Iris pigment epithelial cell (primary cell): ENCODE measurements at regions not wholly inside any gene's neighbourhood (a gene's known extent, or its start where the extent isn't known, plus 50 kb on each side); places are given as distances from the start of the nearest gene placed in this dataset.
"Not testable (repeated sequence)": the region's sequence is repeated elsewhere in the genome, so short reads cannot be mapped to it uniquely, and the experiment has no call there.

ENCODE experiments used
- DNase-seq: peaks from one replicate; pipeline ENCODE4 v3.0.0-alpha.2; 2011; ENCODE audit warnings: low read depth

DNA sequence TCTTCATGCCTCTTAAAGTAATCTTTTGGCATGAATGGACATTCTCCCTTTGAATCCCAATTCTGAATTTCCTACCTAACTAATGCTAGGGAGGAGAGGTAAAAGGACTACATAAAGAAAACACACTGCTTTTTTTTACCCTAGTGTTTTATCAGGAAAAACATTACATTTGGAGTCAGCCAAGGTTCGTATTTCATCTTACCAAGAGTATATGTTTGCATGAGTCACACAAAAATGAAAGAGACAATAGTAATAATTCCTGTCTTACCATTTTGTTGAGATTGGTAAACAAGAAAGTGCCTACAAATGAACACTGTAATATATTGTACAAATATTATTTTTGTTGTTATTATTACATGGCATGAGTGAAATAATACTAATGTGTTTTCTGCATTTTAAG is 112.9 kb upstream of the WARS2 start:
- peak; percentile 46 for DNase-seq

DNA sequence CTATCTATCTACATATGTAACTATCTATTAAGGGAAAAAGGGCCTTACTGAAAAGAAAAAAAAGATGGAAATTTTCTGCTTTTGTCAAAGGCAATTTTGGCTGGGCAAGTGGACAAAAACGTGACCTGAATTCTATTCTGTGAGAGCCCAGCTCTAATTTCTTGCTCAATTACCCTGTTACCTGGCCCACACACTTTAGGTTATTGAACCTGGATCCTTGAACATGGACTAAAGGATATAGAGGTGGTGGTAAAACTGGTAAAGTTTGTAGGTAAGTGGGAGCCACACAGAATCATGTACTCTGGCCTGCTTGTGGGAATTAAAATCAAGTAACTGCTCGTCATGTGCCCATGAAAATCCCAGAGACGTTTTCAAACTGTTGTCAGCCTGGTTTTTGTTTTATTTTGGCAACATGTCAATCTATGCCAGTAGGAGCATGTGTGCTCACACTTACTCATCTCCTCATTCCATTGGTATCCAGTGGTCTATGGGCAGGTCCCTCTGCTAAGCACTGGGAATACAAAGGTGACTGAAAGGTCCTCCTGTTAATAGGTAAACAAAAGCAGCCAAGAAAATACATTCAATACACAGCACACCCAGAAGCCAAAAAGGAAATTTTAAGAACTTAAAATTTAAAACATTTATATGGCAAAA is 113.7 kb upstream of the WARS2 start:
- DNase-seq: no peak

DNA sequence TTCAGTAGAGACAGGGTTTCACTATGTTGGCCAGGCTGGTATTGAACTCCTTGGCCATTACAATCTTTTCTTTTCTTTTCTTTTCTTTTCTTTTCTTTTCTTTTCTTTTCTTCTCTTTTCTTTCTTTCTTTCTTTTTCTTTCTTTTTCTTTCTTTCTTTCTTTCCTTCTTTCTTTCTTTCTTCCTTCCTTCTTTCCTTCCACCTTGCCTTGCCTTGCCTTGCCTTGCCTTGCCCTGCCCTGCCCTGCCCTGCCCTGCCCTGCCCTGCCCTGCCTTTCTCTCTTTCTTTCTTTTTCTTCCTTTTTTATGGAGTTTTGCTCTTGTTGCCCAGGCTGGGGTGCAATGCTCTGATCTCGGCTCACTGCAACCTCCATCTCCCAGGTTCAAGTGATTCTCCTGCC is 112.5 kb upstream of the HAO2 start:
- DNase-seq: not testable (repeated sequence)

DNA sequence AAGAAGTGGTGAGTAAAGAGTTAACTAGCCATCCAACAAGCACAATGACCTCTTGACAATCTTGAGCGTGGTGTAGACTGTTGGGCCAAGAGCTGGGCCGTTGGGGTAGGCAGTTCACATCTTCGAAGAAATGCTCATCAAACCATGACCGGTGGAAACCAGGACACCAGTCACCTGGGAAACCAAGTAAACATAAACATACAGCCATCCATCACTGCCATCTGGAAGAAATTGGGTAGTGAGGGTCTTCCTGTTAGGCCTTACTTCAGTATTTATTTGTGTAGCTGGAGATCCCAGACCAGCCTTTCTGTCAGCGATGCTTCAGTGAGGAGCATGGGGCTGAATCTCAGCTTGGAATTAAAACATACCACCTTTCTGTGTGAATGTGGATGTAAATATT is 108.1 kb upstream of the HAO2 start:
- no peak for DNase-seq

DNA sequence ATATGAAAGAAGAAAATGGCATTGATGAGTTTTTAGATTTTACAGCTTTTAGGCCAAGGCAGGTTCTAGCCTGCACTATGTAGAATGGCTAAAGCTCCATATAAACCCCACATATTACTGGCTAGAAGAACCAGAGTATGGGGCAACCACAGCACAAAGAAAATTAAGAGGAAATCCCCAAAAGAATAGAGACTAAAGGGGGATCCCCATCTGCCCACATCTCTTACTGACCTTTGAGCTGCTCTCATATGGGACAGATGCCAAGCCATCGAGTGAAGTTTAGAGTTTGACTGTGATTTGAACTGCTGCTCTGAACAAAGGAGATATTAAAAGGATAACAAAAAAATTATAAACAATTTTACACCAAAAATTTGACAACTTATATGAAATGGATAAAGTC is 102.2 kb upstream of the HAO2 start:
- DNase-seq: no peak

DNA sequence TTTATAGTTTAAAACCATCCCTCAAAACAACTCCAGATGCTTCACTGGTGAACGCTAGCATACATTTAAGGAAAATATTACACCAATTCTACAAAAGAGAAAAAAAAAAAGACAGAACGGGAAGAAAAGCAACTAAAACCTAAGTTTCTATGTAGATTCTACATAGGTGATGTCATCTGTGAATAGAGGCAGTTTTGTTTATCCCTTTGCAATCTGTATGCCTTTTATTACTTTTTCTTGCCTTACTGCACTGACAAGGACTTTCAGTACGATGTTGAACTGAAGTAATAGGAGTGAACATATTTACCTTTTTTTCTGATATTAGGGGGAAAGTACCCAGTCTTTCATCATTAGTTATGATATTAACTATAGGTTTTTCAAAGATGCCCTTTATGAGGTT is 101.7 kb upstream of the HAO2 start:
- no peak for DNase-seq

DNA sequence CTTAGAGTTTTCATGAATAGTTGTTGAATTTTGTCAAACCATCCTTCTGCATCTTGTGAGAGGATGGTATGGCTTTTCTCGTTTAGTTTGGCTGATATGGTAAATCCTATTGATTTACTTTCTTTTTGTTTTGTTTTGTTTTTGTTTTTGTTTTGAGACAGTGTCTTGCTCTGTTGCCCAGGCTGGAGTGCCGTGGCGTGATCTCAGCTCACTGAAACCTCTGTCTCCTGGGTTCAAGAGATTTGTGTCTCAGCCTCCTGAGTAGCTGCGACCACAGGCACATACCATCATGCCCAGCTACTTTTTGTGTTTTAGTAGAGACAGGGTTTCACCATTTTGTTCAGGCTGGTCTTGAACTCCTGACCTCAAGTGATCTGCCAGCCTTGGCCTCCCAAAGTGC is 101.3 kb upstream of the HAO2 start:
- not testable (repeated sequence) for DNase-seq

DNA sequence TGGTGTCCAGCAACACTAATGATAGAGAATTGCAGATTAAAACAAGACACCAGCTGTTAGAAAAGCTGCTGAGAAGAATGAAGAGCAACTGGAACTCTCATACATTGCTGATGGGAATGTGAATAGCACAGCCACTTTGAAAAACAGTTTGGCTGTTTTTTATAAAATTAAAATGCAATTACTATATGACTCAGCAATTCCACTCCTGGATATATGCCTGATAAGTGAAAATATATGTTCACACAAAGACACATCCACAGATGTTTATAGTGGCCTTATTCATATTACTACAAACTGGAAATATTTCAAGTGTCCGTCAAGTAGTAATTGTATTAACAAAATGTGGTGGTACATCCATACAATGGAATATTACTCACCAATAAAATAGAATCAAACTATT is 99.7 kb upstream of the HAO2 start:
- DNase-seq: no peak

DNA sequence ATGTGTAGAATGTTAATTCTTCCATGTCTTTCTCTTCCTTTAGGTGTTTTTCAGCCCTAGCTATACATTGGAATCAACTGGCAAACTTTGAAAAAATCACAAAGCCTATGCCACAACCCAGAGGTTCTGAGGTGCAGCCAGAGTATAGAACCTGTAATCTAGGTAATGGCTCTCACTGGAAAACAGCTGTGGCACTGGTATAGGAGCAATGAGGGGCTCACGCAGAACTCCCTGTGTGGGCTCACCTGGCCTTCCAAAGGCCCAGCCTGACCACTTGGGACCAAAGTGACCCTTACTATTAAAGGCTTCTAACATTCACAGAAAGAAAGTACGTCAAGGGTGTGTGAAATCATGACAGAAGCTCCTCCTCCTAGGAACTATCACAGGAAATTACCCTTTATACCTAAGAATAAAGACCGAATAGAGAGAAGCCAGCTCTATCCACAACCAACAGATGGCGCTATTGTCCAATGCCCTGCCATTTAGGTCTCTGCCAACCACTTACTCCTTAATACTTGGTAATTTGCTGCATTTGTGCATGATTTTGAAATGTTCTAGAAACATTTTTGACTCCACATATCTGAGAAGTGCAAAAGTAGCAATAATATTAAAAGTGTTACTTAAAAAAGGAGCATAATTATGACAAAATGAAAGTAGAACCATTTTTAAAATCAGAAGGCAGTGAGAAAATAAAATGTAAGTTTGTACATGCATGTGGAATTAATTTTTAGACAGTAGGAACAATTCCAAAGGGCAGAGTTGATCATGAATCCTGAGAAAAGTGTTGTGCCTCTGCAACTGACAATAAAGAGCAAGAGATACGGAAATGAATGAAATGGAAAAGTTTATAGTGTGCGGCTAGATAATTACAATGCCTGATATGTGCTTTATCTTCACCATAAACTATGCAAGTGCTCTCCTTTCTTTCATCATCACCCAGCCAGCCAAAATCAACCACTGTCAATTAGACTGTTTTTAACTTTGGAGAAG is 93.1 kb upstream of the HAO2 start:
- peak; percentile 68 for DNase-seq

DNA sequence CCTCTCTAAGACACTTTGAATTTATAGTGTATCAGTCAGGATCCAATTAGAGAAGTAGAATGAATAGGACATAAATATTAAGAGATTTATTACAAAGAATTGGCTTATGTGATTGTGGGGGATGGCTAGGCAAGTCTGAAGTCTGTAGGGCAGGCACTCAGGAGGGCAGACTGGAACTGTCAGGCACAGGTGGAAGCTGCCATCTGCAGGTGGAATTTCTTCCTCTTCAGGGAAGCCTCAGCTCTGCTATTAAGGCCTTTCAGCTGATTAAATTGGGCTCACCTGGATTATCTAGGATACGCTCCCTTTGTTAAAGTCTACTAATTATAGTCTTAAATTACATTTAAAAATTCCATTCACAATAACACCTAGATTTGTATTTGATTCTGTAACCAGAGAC is 92.0 kb upstream of the HAO2 start:
- DNase-seq: no peak

DNA sequence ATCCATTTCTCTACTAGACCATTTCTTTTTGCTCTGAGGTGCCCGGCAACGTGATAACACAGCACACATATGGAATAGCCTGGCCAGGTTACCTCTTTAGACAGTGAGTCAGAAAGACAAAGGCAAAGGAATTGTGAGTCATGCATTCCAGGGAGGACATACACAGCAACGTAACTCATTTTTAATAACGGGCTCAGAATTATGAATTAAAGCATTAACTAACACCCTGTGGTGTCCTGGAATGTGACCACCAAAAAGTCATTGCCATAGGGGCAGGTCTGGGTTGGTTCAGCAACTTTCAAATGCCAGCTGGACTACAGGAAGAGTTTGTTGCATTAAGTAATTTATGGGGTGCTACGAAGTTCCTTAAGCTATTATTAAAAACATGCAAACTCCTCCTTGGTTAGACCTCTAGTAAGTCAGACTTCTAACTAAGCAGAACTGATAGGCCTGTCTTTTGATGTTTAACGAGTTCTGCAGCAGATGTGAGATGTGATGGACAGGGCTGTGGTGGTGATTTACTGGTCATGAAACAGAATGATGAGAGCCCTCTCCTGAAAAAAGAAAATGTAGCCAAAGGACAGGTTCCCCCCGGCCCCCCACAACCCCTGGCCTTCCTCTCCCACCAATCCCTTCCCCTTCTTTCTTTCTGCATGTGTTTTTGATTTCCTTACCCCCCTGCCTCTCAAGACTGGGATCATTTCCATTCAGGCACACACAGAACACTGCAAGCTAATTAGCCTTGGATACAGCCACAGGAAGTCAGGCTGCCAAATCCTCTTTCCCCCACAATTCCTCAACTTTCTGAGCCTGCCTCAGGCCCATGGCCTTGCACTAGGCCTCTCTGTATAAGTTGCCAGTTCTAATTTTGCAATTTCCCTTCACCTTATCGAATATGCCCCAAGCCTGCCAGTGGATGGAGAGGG is 88.9 kb upstream of the HAO2 start:
- DNase-seq: peak; percentile 94

DNA sequence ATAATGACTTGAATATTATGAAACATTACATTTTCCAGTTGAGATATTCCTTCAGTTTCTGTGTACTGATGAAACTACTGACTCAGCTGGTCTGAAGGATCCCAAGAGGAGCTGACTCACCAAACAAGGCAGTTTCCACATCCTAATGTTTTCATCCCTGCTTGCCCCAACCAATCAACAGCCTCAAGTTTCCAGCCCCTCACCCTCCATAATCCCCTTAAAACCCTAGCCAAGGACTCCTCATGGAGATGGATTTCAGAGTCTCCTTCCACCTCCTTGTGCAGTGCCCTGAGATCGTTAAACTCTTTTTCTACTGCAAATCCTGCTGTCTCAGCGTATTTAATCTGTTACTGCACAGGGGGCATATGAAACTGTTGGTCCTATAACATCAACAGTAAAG is 83.1 kb upstream of the HAO2 start:
- peak; percentile 93 for DNase-seq

DNA sequence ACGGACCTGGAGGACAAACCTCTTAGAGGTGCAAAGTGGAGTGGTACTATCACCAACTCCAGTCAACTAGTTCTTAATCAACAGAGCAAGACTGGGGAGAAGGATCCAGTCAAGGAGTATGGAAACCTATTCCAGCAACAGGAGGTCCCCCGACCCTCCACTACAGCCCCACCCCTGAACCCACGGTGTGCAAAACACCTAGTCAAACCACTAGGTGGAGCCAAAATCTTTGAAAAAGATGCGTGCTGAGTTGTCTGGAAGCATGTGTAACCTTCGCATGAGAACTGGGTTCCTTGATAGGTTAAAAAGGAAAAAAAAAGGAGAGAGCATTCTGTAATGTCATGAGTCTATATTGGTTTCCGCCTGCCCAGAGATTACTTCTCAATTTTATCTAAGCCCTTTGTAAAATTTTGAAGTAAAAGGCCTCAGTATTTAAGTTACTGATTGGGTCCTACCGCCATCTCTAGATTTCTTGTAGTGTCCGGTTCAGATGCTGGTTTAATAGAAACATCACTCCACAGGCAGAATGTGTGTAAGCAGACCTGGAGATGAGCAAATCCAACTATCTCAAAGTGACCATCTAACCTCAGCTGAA is 81.9 kb upstream of the HAO2 start:
- DNase-seq: peak; percentile 49

DNA sequence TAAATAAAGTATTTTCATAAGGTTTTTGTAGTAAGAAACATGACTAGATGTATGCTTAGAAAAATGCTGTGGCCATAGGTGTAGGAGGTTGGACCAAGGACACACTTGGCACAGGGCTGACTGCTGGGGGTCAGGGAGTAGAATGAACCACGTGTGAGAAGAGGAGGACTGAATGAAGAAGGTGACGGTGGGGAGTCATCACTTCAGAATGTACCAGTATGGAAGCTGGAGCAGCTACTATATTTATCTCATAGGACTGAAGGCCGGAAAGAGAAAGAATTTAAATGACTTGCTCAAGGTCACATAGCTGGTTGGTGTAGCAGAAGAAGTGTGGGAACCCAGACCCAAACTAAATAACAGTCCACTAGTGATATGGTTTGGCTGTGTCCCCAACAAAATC is 79.8 kb upstream of the HAO2 start:
- DNase-seq: peak; percentile 71

DNA sequence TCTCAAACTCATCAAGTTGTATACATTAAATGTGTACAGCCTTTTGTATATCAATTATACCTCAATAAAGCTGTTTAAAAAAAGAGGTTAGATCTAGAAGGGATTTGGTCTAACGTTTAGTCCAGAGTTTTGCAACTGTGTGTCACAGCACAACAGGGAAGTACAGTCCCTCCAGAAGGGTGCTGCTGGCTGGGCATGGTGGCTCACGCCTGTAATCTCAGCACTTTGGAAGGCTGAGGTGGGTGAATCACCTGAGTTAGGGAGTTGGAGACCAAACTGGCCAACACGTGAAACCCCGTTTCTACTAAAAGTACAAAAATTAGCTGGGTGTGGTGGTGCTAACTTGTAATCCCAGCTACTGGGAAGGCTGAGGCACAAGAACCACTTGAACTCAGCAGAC is 78.3 kb upstream of the HAO2 start:
- DNase-seq: no peak

DNA sequence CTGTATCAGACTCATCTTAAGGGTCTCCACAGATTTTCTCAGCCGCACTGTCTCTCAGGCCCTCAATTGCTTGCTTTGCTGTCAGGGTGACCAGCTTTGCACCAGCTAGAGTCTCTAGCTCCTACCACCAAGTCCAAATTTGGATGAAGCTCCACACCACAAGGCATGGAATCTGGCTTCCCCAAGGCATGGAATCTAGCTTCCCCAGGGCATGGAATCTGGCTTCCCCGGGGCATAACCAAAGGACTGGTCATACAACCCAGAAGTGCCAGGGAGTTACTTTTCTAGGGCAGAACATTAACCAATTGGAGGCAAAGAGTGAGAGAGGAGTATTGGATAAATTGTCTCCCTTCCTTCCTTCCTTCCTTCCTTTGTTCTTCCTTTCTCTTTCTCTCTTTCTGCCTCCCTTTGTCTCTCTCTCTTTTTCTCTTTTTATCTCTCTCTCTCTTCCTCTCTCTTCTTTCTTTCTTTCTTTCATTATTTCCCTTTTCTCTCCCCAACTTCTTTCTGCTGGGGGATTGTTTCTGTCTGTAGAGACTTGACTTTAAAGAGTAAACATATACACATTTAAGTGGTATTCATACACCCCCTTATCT is 76.9 kb upstream of the HAO2 start:
- DNase-seq: no peak

DNA sequence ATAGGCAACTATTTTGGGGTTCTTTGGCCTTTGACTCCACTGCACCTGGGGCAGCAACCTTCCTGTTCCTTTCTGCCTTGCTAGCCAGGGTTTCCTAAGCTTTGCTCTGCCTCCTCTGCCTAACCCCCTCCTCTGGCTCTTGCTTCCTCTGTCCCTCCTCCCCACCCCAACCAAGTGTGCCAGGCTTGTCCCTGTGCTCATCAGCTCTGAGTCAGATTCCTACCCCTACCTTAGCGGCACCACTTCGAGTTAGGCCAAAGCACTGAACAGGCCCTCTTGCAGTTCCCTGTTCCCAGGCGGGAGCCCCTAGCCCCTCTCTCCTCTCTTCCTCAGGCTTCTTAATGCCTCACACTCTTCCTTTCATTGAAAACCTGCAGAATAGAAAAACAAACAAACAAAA is 74.8 kb upstream of the HAO2 start:
- no peak for DNase-seq

DNA sequence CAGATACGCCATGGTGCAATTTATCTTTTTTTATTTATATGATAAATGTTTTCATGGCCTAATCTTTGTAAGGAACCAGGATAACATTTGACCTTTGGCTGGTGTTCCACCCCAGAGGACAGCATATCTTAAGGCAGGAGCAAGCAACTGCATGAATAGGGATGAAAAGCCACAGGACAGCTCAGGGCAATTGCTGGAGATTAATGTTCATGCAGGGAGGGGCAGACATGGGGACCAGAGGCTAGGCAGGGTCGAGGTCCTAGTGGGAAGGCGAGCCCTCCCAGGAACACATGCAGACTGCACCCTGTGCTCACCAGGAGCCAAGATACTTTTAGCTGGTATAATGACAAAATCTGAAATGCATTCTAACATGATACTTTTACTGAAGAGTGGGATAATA is 74.4 kb upstream of the HAO2 start:
- no peak for DNase-seq

DNA sequence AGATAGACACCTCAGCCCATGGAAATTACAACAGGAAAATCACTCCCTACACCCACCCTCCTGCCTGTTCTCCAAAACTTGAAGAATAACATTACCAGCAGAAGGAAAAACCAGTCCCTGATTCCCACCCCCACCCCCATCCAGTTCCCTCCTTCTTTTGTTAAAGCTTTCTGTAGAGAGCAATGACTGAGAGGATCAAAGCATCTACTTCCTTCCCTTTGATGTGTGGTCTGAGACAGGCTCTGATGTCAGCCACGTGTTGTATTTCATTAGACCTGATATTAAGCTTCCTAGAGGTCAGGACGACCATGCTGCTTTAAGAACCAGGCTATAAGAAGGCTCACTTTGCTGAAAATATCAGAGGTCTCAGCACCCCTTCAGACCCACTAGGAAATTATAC is 73.9 kb upstream of the HAO2 start:
- no peak for DNase-seq

DNA sequence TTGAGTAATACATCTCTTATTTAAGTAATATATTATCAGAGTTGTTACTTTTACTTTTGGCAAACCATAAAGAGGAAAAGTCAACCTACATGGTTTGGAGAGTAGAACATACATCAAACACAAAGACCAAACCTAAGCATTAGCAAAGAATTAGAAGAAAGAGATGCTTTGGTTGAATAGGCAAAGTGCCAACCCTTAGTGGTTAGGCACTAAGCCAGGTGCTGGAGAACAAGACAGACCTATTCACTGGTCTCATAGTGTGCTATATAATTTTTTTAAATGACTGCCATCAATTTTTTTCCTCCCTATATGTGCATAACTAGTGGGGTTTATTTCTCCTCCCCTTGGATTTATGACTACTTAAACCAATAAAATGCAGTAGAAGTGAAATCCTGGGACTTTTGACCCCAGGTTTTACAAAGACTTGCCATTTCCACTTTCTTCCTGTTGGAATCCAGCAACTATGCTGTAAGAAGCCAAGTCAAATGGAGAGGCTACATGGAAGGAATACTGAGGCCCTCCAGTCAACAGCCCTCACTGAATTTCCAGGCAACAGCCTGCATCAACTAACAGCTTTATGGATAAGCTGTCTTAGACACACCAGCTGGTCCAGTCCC is 69.8 kb upstream of the HAO2 start:
- DNase-seq: peak; percentile 76

DNA sequence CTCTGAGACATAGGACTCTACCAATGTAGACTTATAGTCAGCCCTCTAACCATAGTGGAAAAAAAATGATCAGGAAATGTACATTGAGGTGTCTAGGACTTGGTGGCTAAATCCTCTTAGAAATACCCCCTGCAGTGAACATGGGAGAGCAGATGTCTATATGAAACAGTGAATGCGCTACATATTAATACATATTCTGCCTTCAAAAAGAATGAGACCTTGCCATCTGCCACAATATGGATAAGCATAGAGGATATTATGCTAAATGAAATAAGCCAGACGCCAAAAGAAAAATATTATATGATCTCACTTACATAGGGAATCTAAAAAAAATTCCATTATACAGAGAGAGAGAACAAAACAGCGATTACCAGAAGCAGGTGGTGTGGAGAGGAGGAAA is 66.6 kb upstream of the HAO2 start:
- no peak for DNase-seq
